Gastroesophageal sphincter (tissue), 3 donors: ENCODE measurements at regions not wholly inside any gene's neighbourhood (a gene's known extent, or its start where the extent isn't known, plus 50 kb on each side); places are given as distances from the start of the nearest gene placed in this dataset.

ENCODE experiments used
- EP300 ChIP-seq: sonication (generic); formaldehyde crosslinking; IDR thresholded peaks from one replicate; pipeline ENCODE4 v1.6.1; 2017; ENCODE audit warnings: antibody characterized with exemption, mild to moderate bottlenecking
- POLR2A ChIP-seq, 2 donors: fragments of 450-650 bp; IDR thresholded peaks; one replicate each; pipeline ENCODE4 v1.6.1; 2017; ENCODE audit warnings: antibody characterized with exemption in 2 of 2, mild to moderate bottlenecking in 2 of 2, moderate library complexity in 1 of 2
- POLR2AphosphoS5 ChIP-seq: sonication (generic); formaldehyde crosslinking; IDR thresholded peaks from one replicate; pipeline ENCODE4 v1.6.1; 2017; ENCODE audit warnings: antibody characterized with exemption
- TF ChIP-seq, protein P1 (sequence below), 4 experiments: fragments of 200-600 bp in 2 of 4; fragments of 450-650 bp in 2 of 4; sonication (generic) in 1 of 4; IDR thresholded peaks; one replicate each; pipeline ENCODE4 v1.5.1; 2017 to 2019; ENCODE audit warnings: antibody characterized with exemption in 4 of 4, mild to moderate bottlenecking in 2 of 4, moderate library complexity in 2 of 4

DNA sequence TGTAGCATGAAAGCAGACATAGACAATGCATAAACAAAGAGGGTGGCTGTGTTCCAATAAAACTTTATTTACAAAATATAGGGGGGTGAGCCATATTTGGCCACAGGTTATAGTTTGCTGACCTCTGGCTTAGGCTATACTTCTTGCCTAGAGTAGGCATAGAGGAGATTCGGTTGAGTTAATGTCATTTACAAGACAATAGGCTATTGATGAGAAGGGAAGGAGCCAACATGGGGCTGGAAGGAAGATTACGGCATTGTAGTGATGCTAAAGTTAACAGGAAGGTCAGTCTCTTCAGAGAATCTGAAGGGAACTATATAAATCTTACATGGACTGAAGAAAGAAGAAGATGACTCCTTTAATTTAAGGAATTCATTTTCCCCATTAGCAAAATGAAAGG, 463.5 kb downstream of the HTR7 start:
- TF ChIP-seq, protein P1, sequence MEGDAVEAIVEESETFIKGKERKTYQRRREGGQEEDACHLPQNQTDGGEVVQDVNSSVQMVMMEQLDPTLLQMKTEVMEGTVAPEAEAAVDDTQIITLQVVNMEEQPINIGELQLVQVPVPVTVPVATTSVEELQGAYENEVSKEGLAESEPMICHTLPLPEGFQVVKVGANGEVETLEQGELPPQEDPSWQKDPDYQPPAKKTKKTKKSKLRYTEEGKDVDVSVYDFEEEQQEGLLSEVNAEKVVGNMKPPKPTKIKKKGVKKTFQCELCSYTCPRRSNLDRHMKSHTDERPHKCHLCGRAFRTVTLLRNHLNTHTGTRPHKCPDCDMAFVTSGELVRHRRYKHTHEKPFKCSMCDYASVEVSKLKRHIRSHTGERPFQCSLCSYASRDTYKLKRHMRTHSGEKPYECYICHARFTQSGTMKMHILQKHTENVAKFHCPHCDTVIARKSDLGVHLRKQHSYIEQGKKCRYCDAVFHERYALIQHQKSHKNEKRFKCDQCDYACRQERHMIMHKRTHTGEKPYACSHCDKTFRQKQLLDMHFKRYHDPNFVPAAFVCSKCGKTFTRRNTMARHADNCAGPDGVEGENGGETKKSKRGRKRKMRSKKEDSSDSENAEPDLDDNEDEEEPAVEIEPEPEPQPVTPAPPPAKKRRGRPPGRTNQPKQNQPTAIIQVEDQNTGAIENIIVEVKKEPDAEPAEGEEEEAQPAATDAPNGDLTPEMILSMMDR (IDR thresholded peaks at IDR 0.05) = no peak
- TF ChIP-seq EP300 (no peak), POLR2AphosphoS5 (no peak), POLR2A (IDR thresholded peaks at IDR 0.05) (no peak)
